ENCODE measurements at regions not wholly inside any gene's neighbourhood (a gene's known extent, or its start where the extent isn't known, plus 50 kb on each side); places are given as distances from the start of the nearest gene placed in this dataset.

DNA sequence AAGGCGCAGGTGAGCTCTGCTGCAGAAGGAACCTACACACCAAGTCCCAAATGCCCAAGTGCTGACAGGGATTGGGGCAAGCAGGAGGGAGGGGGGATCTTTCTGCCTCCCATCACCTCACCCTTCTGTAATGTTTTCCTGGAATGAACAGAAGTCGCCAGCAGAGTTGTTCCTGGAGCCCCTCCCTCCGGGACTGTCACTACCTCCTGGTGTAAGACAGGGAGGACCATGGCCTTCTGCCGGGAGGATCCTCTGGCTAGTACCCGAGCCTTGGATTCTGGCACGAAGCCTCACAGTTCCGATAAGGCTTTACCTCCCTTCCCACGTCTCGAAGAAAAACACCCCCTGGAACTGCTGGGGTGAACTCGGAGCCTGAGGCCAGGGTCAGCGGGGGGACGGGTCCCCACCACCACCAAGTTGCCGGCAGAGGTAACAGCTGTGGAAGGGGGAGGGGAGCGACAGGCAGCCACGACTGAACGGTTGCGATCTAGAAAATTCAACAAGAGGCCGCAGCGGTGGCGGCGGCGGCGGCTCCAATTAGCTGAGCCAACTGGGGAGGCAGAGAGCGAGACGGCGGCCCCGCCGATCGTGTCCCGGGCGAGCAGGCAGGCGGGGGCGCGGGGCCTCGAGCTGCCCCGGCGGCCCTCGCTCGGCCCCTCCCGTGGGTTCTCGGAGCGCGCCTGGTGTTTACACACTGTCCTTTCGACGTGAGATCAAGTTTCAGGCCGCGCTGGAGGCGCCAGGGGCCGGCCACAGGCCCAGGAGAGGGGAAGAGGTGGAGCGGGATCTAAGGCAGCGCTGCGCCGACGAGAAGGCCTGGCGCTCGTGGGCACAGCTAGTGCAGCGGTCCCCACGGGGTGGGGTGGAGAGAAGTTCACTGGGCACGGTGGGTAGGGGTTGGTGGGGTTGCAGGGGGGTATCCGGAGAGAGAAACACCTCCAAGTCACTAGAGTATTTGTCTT lies 53.7 kb upstream of the BCOR start:
- Histone ChIP-seq H2AFZ (ENCODE audit: low read depth, low read length) (no peak overlapping the region), H3K9me1 (replicated peaks; ENCODE audit: control insufficient read depth, extremely low read depth, insufficient read depth, low read length) (no peaks in the 10 kb centered on the region), H3K27ac (ENCODE audit: insufficient read depth, low read depth, low read length) (no peak overlapping the region), H3K4me2 (ENCODE audit: insufficient read depth, low read length) (no peak overlapping the region), H3K9ac (replicated peaks; ENCODE audit: extremely low read depth, insufficient read depth, low read length) (no peak overlapping the region), H4K20me1 (replicated peaks; ENCODE audit: control insufficient read depth, extremely low read depth, insufficient read depth, low read length) (no peaks in the 10 kb centered on the region), H3K36me3 (ENCODE audit: control insufficient read depth in 2 of 2, extremely low read depth in 1 of 2, insufficient read depth in 2 of 2, low read length in 2 of 2) (no peaks in the 10 kb centered on the region), H3K79me2 (ENCODE audit: control insufficient read depth, insufficient read depth, low read length) (no peaks in the 10 kb centered on the region), H3K4me1 (ENCODE audit: control insufficient read depth, extremely low read depth, insufficient read depth, low read length) (peaks cover 34% of the 10 kb centered on the region), H3K9me3 (replicated peaks; ENCODE audit: control insufficient read depth, insufficient read depth, low read length) (no peaks in the 10 kb centered on the region), H3K27me3 (ENCODE audit: control insufficient read depth in 2 of 2, insufficient read depth in 2 of 2, low read length in 2 of 2) (no peaks in the 10 kb centered on the region), H3K4me3 (replicated peaks in 1 of 3; ENCODE audit: insufficient read depth in 1 of 3, low read depth in 1 of 3, low read length in 3 of 3) (no peak overlapping the region)
- FAIRE-seq (no peak), DNase-seq (ENCODE audit: low read depth, low spot score) (no peak)
- TF ChIP-seq JUN (IDR thresholded peaks at IDR 0.05; ENCODE audit: borderline replicate concordance, insufficient read depth, insufficient read length, low read depth) (no peak), GATA2 (IDR thresholded peaks at IDR 0.05; ENCODE audit: insufficient read depth, insufficient read length, low read depth, low read length) (no peak), FOS (IDR thresholded peaks at IDR 0.05; ENCODE audit: borderline replicate concordance, insufficient read depth, low read length) (no peak), EZH2 (IDR thresholded peaks at IDR 0.05; ENCODE audit: borderline replicate concordance, low read depth, low read length, severe bottlenecking) (no peak)
- TF ChIP-seq, protein P1, sequence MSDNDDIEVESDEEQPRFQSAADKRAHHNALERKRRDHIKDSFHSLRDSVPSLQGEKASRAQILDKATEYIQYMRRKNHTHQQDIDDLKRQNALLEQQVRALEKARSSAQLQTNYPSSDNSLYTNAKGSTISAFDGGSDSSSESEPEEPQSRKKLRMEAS (IDR thresholded peaks at IDR 0.05; ENCODE audit: insufficient read depth, insufficient read length), result no peak
- TF ChIP-seq, protein P2, sequence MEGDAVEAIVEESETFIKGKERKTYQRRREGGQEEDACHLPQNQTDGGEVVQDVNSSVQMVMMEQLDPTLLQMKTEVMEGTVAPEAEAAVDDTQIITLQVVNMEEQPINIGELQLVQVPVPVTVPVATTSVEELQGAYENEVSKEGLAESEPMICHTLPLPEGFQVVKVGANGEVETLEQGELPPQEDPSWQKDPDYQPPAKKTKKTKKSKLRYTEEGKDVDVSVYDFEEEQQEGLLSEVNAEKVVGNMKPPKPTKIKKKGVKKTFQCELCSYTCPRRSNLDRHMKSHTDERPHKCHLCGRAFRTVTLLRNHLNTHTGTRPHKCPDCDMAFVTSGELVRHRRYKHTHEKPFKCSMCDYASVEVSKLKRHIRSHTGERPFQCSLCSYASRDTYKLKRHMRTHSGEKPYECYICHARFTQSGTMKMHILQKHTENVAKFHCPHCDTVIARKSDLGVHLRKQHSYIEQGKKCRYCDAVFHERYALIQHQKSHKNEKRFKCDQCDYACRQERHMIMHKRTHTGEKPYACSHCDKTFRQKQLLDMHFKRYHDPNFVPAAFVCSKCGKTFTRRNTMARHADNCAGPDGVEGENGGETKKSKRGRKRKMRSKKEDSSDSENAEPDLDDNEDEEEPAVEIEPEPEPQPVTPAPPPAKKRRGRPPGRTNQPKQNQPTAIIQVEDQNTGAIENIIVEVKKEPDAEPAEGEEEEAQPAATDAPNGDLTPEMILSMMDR (IDR thresholded peaks at IDR 0.05; ENCODE audit: extremely low read depth in 1 of 2, insufficient read depth in 1 of 2, low read depth in 1 of 2, low read length in 2 of 2), result no peak
- POLR2A ChIA-PET, result no interaction called here
- no TSS peak for BruUV-seq (replicated peaks)
- intact Hi-C loops (cut with micrococcal nuclease), result loop anchor here (5.0 kb wide), 2 partner anchors 139 to 329 kb away; no protein-coding TSS in a partner anchor
- dilution Hi-C loops (cut with MboI; ENCODE audit: extremely low pct_ligation_motif_present, low sequenced_read_pairs), result no loop called here
- CTCF ChIA-PET, result no interaction called here

Data from endothelial cell of umbilical vein (primary cell).